ENCODE measurements at regions not wholly inside any gene's neighbourhood (a gene's known extent, or its start where the extent isn't known, plus 50 kb on each side); places are given as distances from the start of the nearest gene placed in this dataset.

GRCh38 chr1:30489737-30490389 lies 233.5 kb downstream of the MATN1 start:
- Histone ChIP-seq H3K27me3 (replicated peaks) (no peaks in the 10 kb centered on the region), H3K27ac (no peak overlapping the region), H3K36me3 (replicated peaks) (no peaks in the 10 kb centered on the region), H3K4me3 (ENCODE audit: low read depth, low read length) (no peak overlapping the region)
- in situ Hi-C loops (cut with HindIII; ENCODE audit: low pct_ligation_motif_present, low sequenced_read_pairs) = no loop called here
- DNase-seq = no peak
- no peak for TF ChIP-seq CTCF (IDR thresholded peaks at IDR 0.05; ENCODE audit: low read depth, low read length, missing control alignments)

- no peaks in the 10 kb centered on the region for H3K36me3 ChIP-seq (replicated peaks)
- in situ Hi-C loops (cut with HindIII; ENCODE audit: low pct_ligation_motif_present, low sequenced_read_pairs) = no loop called here
Measured at GRCh38 chr1:30488324-30488913, 235.0 kb downstream of the MATN1 start.

GRCh38 chr1:30487042-30487441 lies 236.3 kb downstream of the MATN1 start:
- no peak for TF ChIP-seq CTCF (IDR thresholded peaks at IDR 0.05; ENCODE audit: low read depth, low read length, missing control alignments)
- no peak overlapping the region for H3K4me3 ChIP-seq (ENCODE audit: low read depth, low read length)
- no peaks in the 10 kb centered on the region for H3K27me3 ChIP-seq (replicated peaks)
- no peak overlapping the region for H3K27ac ChIP-seq
- no peak for DNase-seq
- in situ Hi-C loops (cut with HindIII; ENCODE audit: low pct_ligation_motif_present, low sequenced_read_pairs) = no loop called here
- no peaks in the 10 kb centered on the region for H3K36me3 ChIP-seq (replicated peaks)

More at GRCh38 chr1:30488324-30488913, 235.0 kb downstream of the MATN1 start:
- Histone ChIP-seq H3K27ac (no peak overlapping the region), H3K27me3 (replicated peaks) (no peaks in the 10 kb centered on the region), H3K4me3 (ENCODE audit: low read depth, low read length) (no peak overlapping the region)
- no peak for DNase-seq
- no peak for TF ChIP-seq CTCF (IDR thresholded peaks at IDR 0.05; ENCODE audit: low read depth, low read length, missing control alignments)

GRCh38 chr1:30485072-30485471 lies 238.3 kb downstream of the MATN1 start:
- no peak for TF ChIP-seq CTCF (IDR thresholded peaks at IDR 0.05; ENCODE audit: low read depth, low read length, missing control alignments)
- in situ Hi-C loops (cut with HindIII; ENCODE audit: low pct_ligation_motif_present, low sequenced_read_pairs) = no loop called here
- DNase-seq = no peak
- H3K36me3 ChIP-seq (replicated peaks) = no peaks in the 10 kb centered on the region
- H3K27ac ChIP-seq = no peak overlapping the region
- H3K27me3 ChIP-seq (replicated peaks) = no peaks in the 10 kb centered on the region
- no peak overlapping the region for H3K4me3 ChIP-seq (ENCODE audit: low read depth, low read length)

- no peaks in the 10 kb centered on the region for H3K27me3 ChIP-seq (replicated peaks)
- no peak for DNase-seq
- no peaks in the 10 kb centered on the region for H3K36me3 ChIP-seq (replicated peaks)
- H3K27ac ChIP-seq = no peak overlapping the region
- no peak for TF ChIP-seq CTCF (IDR thresholded peaks at IDR 0.05; ENCODE audit: low read depth, low read length, missing control alignments)
- H3K4me3 ChIP-seq (ENCODE audit: low read depth, low read length) = no peak overlapping the region
- in situ Hi-C loops (cut with HindIII; ENCODE audit: low pct_ligation_motif_present, low sequenced_read_pairs) = no loop called here
Measured at GRCh38 chr1:30484668-30485067, 238.7 kb downstream of the MATN1 start.

- in situ Hi-C loops (cut with HindIII; ENCODE audit: low pct_ligation_motif_present, low sequenced_read_pairs) = no loop called here
Measured at GRCh38 chr1:30479575-30479974, 243.8 kb downstream of the MATN1 start.

More at GRCh38 chr1:30479575-30479974, 243.8 kb downstream of the MATN1 start:
- DNase-seq = no peak
- no peaks in the 10 kb centered on the region for H3K27me3 ChIP-seq (replicated peaks)
- H3K4me3 ChIP-seq (ENCODE audit: low read depth, low read length) = no peak overlapping the region
- H3K27ac ChIP-seq = no peak overlapping the region
- H3K36me3 ChIP-seq (replicated peaks) = no peaks in the 10 kb centered on the region
- TF ChIP-seq CTCF (IDR thresholded peaks at IDR 0.05; ENCODE audit: low read depth, low read length, missing control alignments) = no peak
